NCI-H2196 treated with DMSO at 0.1 percent for 48 hours (cell line): ENCODE measurements at regions not wholly inside any gene's neighbourhood (a gene's known extent, or its start where the extent isn't known, plus 50 kb on each side); places are given as distances from the start of the nearest gene placed in this dataset.

Source experiments
- DNase-seq: peaks from one replicate; lab custom pipeline; 2025; ENCODE audit not compliant: unreplicated experiment; lab: John Stamatoyannopoulos, UW

DNA sequence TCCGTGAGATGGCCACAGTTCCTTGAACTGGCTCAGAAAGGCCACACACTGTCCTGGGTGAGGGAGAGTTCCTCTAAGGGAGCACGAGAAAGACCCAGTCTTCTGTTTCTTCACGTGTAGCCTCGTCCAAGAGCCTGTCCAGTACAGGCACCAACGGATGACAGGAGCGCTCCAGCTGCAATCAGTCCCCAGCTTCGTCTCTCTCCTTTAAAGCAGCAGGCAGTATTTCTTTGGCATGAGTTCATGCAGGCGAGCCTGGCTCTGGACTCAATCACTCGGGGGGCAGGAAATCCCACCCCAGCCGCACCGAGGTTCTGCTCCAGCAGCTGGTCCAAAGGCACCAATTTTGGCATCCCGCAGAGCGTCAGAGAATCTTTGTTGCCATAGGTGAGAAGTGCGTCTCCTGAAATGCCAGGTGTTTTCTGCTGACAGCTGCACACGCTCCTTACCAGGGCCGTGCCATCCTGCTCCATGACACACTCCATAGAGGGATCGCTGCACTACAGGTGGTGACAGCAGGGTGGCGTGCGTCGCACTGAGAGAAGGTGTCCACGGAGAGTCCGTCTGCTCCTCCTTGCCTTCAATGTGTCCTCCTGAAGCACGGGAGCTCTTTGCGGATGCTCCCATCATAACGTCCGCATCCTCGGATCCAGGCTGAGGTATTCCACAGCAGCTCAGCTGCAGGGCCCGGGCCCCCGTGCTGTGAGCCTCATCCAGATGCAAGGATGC lies 59.6 kb upstream of the AFDN start:
- no peak for DNase-seq

DNA sequence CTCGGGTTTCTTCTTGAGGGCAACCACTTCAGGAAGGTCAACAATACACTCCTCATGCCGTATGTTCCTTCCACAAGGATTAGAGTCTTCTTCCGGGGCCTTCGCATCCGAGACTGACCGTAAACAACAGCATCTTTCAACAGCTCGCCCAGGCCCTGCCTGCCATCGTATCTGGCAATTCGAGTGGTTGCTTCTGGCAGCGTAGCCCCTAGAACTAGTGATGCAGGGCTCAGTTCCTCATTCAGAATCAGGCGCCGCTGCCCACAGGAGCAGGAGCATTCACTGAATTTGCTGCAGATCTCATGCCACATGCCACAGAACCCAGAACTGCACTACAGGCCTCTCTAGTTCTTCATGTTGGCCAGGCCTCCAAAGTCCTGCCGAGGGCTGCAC lies 59.0 kb upstream of the AFDN start:
- no peak for DNase-seq

DNA sequence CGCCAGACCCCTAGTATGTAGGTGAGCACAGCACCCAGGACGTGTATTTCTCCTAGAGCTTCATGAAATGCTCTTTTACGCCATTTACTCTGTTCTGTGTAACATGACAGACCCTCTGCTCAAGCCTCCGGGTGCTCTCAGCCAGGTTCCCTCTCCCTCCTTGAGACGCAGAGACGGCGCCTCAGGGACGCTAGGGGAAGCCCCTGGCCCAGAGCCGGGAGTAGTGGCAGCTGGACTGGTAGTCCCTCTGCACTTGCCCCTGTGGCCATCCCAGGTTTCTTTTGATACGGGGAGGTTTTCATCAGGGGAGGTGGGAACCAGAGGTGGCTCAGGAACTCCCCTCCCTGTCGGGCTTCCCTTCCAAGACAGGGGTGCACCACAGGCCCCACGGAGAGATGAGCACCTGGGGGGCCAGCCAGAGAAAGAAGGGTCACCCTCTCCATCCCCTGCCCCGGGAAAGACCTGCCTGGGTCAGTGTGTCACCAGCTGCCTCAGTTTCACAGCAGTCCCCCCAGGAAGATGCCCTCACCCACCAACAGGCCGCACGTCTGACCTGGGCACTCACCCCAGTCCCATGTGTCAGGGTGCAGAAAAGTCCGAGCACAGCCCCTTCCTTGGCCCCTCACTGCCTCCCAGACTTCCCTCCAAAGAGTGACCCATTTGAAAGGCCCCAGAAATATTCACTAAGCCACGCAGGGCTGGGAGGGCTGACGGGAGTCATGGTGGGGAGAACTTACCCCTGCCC lies 58.1 kb upstream of the AFDN start:
- DNase-seq, result no peak

DNA sequence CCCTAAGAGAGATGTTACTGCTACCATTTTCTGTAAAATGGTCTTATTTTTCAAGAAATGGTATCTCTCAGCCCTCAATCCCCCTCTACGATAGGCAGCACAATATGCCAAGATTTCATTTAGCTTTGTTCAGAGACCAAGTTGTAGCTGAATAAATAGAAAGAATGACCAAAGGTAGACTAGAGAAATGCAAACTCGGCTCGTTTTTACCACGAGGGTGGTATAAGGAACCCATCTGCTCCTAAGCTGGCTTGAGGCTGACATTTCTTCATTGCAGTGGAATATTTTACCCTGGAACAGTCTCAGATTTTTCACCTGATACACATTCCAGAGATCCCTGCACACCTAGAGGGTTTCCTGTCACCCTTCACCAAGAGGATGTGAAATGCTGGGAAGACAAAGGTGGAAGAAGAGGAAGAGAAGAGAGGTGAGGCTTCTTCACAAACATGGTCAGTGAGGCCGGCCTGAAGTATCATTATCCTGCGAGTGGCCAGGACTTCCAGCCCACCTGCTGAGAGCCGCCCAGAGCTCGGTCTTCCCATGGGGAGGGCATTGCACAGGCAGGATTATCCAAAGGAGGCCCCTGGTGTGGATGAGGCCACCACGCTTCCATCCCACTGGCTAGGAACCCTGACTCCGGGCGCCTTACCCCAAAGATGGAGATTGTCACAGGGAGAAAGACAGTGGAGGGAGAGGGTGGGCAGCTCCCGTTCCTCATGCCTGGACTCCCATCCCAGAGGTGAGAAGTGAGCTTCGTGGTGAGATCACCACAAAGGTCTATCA lies 57.1 kb upstream of the AFDN start:
- no peak for DNase-seq

DNA sequence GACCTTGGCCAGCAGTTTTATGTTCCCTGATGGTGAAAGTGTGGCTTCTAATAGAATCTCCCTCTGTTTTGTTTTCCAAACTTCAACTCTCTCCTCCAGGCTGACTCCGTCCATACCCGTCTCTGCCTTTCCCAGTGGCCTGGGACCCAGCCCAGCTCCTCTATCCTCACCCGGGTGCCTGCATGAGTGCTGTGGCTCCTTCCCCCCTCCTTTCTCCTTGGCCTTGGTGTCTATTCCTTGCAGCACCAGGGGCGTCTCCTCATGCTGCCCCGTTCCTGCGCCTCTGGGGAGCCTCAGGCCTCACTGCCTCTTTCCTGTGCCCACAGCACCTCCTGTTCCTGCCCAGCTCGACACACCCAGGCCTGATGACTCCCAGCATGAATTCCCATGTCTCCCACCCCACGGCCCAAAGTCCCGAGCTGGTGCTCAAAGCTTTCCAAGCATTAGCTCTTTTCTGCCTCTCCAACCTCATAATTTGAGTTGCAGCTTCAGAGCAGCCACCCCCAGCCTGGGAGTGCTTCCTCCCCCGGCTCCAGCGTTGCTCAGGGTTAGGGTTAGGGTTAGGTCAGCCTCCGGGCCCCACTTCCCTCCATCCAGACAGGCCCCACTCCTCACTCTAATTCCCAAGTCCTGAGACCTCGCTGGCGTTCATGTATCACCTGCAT lies 56.3 kb upstream of the AFDN start:
- no peak for DNase-seq

DNA sequence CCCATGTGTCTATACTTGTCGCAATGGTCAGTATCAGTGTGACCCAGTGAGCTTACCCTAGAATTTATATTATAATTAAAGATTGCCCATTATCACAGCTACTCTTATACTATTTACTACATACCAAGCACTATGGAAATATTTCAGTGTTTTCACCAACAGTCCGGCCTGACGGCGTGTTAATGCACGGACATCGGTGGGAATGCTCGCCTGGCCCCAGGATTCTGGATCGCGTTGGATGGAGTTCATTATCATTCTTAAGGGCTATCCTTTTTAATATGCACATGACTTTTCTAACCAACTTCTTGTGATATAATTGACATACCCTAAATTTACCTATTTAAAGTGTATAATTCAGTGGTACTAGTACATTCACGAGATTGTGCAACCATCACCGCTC lies 51.8 kb upstream of the AFDN start:
- no peak for DNase-seq

DNA sequence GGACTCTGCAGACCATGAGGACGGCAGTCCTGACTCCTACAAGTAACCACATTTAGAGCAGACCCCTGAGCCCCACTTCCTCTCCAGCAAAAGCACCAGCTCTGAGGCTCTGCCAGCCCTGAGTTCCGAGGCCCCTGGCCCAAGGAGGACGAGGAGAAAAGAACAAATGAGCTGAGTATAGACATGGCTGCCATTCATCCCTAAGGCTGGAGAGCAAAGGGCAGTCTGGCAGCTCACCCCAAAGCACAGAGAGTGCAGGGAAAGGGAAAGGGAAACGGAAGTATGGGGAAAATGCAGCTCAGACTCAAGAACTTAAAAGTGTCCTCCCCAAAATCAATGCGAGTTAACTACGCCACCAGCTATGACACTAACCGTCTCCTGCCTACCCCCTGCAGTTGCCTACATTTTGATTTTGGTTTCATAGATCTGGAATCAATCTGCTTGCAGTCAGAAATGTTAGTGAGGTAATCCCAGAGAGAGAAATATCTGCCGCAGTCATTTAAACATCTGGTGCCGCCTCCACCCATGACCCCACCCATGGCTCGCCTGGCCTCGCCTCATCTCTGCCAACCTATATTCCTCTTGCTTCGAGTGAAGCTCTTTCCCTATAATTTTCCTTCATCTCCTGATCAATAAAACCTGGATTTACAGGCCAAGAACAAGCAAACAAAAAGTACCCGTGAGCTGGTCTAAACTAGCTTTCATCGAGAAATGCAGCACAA lies 49.6 kb upstream of the AFDN start:
- DNase-seq, result no peak
